ENCODE measurements at regions not wholly inside any gene's neighbourhood (a gene's known extent, or its start where the extent isn't known, plus 50 kb on each side); places are given as distances from the start of the nearest gene placed in this dataset.
"Not testable (repeated sequence)": the region's sequence is repeated elsewhere in the genome, so short reads cannot be mapped to it uniquely, and the experiment has no call there.

- TF ChIP-seq ATF3 (IDR thresholded peaks at IDR 0.05); ATF3 (CRISPR knock-in tag; conservative IDR thresholded peaks at IDR 0.05); MXI1 (IDR thresholded peaks at IDR 0.05; ENCODE audit: low read depth, low read length); ZBTB33 (CRISPR knock-in tag; IDR thresholded peaks at IDR 0.05); CBFB (CRISPR knock-in tag; IDR thresholded peaks at IDR 0.05): not testable (repeated sequence)
Measured at GRCh38 chr16:15192197-15192596, 98.1 kb upstream of the RRN3 start.
